ENCODE measurements at regions not wholly inside any gene's neighbourhood (a gene's known extent, or its start where the extent isn't known, plus 50 kb on each side); places are given as distances from the start of the nearest gene placed in this dataset.

DNA sequence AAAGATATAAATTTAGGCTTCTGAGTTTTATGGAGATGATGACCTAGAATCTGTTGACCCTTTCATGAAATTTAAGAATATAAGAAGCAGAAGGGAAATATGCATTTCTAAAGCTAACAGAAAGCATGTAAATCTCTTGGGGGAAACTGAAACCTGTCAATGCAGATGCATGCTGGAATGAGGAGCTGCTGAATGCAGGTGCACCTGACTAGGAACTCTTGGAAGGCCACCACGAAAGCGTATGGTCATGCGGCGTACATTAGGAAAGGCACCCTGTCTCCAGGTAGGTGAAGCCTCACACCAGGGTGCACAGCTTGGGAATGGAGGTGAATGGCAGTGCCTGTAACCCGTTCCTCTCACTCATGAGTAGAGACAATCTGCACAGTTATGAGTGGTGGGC, 309.7 kb downstream of the SEC16B start:
- H3K9me1 ChIP-seq (ENCODE audit: insufficient read depth, low read length), result no peaks in the 10 kb centered on the region
- no peak overlapping the region for H3K9ac ChIP-seq (ENCODE audit: low read depth, low read length)
- H3K4me1 ChIP-seq (ENCODE audit: control insufficient read depth, insufficient read depth, low read length), result no peaks in the 10 kb centered on the region
- no peak overlapping the region for H4K8ac ChIP-seq (ENCODE audit: low read depth in 2 of 2, low read length in 2 of 2)
- no TSS peak for BruUV-seq (replicated peaks)
- TF ChIP-seq RAD21 (IDR thresholded peaks at IDR 0.05; ENCODE audit: low read length) (no peak), MXI1 (IDR thresholded peaks at IDR 0.05; ENCODE audit: borderline replicate concordance, low read depth, low read length) (no peak), CEBPB (IDR thresholded peaks at IDR 0.05; ENCODE audit: low read depth, low read length) (no peak), MAZ (IDR thresholded peaks at IDR 0.05; ENCODE audit: borderline replicate concordance, low read depth, low read length) (no peak), MAFK (IDR thresholded peaks at IDR 0.05; ENCODE audit: low read depth, low read length) (no peak), BHLHE40 (IDR thresholded peaks at IDR 0.05; ENCODE audit: low read depth, low read length) (no peak), POLR2A (IDR thresholded peaks at IDR 0.05; ENCODE audit: low read depth, low read length) (no peak)
- TF ChIP-seq, protein P1, sequence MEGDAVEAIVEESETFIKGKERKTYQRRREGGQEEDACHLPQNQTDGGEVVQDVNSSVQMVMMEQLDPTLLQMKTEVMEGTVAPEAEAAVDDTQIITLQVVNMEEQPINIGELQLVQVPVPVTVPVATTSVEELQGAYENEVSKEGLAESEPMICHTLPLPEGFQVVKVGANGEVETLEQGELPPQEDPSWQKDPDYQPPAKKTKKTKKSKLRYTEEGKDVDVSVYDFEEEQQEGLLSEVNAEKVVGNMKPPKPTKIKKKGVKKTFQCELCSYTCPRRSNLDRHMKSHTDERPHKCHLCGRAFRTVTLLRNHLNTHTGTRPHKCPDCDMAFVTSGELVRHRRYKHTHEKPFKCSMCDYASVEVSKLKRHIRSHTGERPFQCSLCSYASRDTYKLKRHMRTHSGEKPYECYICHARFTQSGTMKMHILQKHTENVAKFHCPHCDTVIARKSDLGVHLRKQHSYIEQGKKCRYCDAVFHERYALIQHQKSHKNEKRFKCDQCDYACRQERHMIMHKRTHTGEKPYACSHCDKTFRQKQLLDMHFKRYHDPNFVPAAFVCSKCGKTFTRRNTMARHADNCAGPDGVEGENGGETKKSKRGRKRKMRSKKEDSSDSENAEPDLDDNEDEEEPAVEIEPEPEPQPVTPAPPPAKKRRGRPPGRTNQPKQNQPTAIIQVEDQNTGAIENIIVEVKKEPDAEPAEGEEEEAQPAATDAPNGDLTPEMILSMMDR (conservative IDR thresholded peaks at IDR 0.05; ENCODE audit: low read depth, low read length), result no peak
- no peak overlapping the region for H3K14ac ChIP-seq (replicated peaks; ENCODE audit: low read depth, low read length)
- H2BK5ac ChIP-seq (ENCODE audit: low read depth, low read length, poor library complexity, severe bottlenecking), result no peak overlapping the region
- H2AK9ac ChIP-seq (replicated peaks; ENCODE audit: low read depth, low read length, poor library complexity), result no peak overlapping the region
- H3K36me3 ChIP-seq (ENCODE audit: control insufficient read depth, insufficient read depth, low read length), result no peaks in the 10 kb centered on the region
- no peak overlapping the region for H3K4me3 ChIP-seq (ENCODE audit: insufficient read depth, low read depth, low read length)
- H3K9me3 ChIP-seq (ENCODE audit: control insufficient read depth, insufficient read depth, low read length), result no peaks in the 10 kb centered on the region
- in situ Hi-C loops (cut with MboI; ENCODE audit: low sequenced_read_pairs), result no loop called here
- H4K20me1 ChIP-seq (ENCODE audit: insufficient read depth, low read length), result no peaks in the 10 kb centered on the region
- H4K5ac ChIP-seq (ENCODE audit: low read depth, low read length), result no peak overlapping the region
- no peak overlapping the region for H3K18ac ChIP-seq (ENCODE audit: low read depth, low read length)
- intact Hi-C loops (cut with micrococcal nuclease), result no loop called here
- no peak overlapping the region for H4K91ac ChIP-seq (ENCODE audit: insufficient read depth, low read depth, low read length)
- CTCF ChIA-PET, result no interaction called here
- no peak overlapping the region for H2BK15ac ChIP-seq (ENCODE audit: low read depth, low read length)
- POLR2A ChIA-PET (ENCODE audit: unreplicated experiment), result no interaction called here
- H2AK5ac ChIP-seq (ENCODE audit: low read depth, low read length), result no peak overlapping the region
- H3K27me3 ChIP-seq (ENCODE audit: control insufficient read depth, insufficient read depth, low read length), result no peaks in the 10 kb centered on the region
- dilution Hi-C loops (cut with HindIII; ENCODE audit: low sequenced_read_pairs, unreplicated experiment), result no loop called here
- H2BK120ac ChIP-seq (ENCODE audit: low read depth, low read length), result no peak overlapping the region
- DNase-seq, result no peak
- ATAC-seq (ENCODE audit: low read depth), result no peak
- no peak overlapping the region for H3K27ac ChIP-seq (ENCODE audit: insufficient read depth, low read length)
- no peak overlapping the region for H3K4me2 ChIP-seq (ENCODE audit: low read depth, low read length)
- no peak overlapping the region for H2BK20ac ChIP-seq (ENCODE audit: low read depth, low read length)
- H3K23ac ChIP-seq (ENCODE audit: low read depth, low read length), result no peak overlapping the region
- H3K4ac ChIP-seq (ENCODE audit: low read depth, low read length), result no peak overlapping the region
- no peaks in the 10 kb centered on the region for H3K79me1 ChIP-seq (ENCODE audit: low read depth in 1 of 2, low read length in 2 of 2)
- no peak overlapping the region for H3K56ac ChIP-seq (ENCODE audit: extremely low read depth, insufficient read depth, low read length)
- WGBS, 2 experiments (ENCODE audit: extremely low coverage in 2 of 2, insufficient read length in 1 of 2), result 85% methylated on average over 4 of the region's 5 CpGs; no CpG with 5 or more reads in 1 of the 2 experiments
- no peak overlapping the region for H2AFZ ChIP-seq (replicated peaks; ENCODE audit: low read length, poor library complexity)
